ENCODE measurements at regions not wholly inside any gene's neighbourhood (a gene's known extent, or its start where the extent isn't known, plus 50 kb on each side); places are given as distances from the start of the nearest gene placed in this dataset.

- TF ChIP-seq USF1 (IDR thresholded peaks at IDR 0.05) (no peak), CEBPB (IDR thresholded peaks at IDR 0.05) (no peak), EP300 (IDR thresholded peaks at IDR 0.05; ENCODE audit: borderline replicate concordance) (no peak), RAD21 (IDR thresholded peaks at IDR 0.05; ENCODE audit: low read depth) (no peak), NFIC (IDR thresholded peaks at IDR 0.05) (no peak), FOXM1 (IDR thresholded peaks at IDR 0.05; ENCODE audit: borderline replicate concordance, low read depth) (no peak), YY1 (IDR thresholded peaks at IDR 0.05; ENCODE audit: low read depth) (no peak), REST (IDR thresholded peaks at IDR 0.05; ENCODE audit: low read depth) (no peak), ZBTB7A (IDR thresholded peaks at IDR 0.05; ENCODE audit: low read depth) (no peak), MAX (IDR thresholded peaks at IDR 0.05) (no peak), TAF1 (IDR thresholded peaks at IDR 0.05; ENCODE audit: low read depth) (no peak)
Measured at GRCh38 chr21:35142036-35142815, 93.1 kb upstream of the RUNX1 start.

All from Ishikawa (cell line).